Mesenchymal stem cell (in vitro differentiated cells and primary cell): ENCODE measurements at regions not wholly inside any gene's neighbourhood (a gene's known extent, or its start where the extent isn't known, plus 50 kb on each side); places are given as distances from the start of the nearest gene placed in this dataset.

Experiments used
- DNase-seq: peaks from one replicate; pipeline ENCODE4 v3.0.0-alpha.2; 2013
- H2AFZ ChIP-seq: one replicate; pipeline ENCODE4 v1.6.1; 2013; ENCODE audit warnings: low read depth, mild to moderate bottlenecking, control low read depth, inconsistent platforms, low read length, moderate library complexity
- H2AK5ac ChIP-seq: 2 replicates; pipeline ENCODE4 v1.6.1; 2013; ENCODE audit warnings: low read length, moderate library complexity, mild to moderate bottlenecking, inconsistent platforms; ENCODE audit not compliant: severe bottlenecking
- H2BK120ac ChIP-seq: one replicate; pipeline ENCODE4 v1.6.1; 2013; ENCODE audit warnings: low read depth, mild to moderate bottlenecking, inconsistent platforms, low read length, moderate library complexity
- H2BK12ac ChIP-seq, 2 experiments: one replicate each; pipeline ENCODE4 v1.6.1; 2013; ENCODE audit warnings: inconsistent platforms in 2 of 2, low read length in 2 of 2, mild to moderate bottlenecking in 2 of 2, moderate library complexity in 2 of 2, control low read depth in 1 of 2
- H2BK15ac ChIP-seq: one replicate; pipeline ENCODE4 v1.6.1; 2013; ENCODE audit warnings: mild to moderate bottlenecking, low read depth, inconsistent platforms; ENCODE audit not compliant: poor library complexity, severe bottlenecking
- H2BK5ac ChIP-seq: 2 replicates; pipeline ENCODE4 v1.6.1; 2013; ENCODE audit warnings: low read depth, mild to moderate bottlenecking, low read length, control low read depth, inconsistent platforms; ENCODE audit not compliant: poor library complexity, severe bottlenecking
- H3K14ac ChIP-seq, 2 experiments: one replicate each; pipeline ENCODE4 v1.6.1; 2013; ENCODE audit warnings: inconsistent platforms in 2 of 2, low read length in 2 of 2, control low read depth in 1 of 2, mild to moderate bottlenecking in 1 of 2, moderate library complexity in 1 of 2
- H3K18ac ChIP-seq, 2 experiments: one replicate each; pipeline ENCODE4 v1.6.1; 2013; ENCODE audit warnings: inconsistent platforms in 2 of 2, low read length in 2 of 2, control low read depth in 1 of 2, low read depth in 1 of 2, mild to moderate bottlenecking in 1 of 2
- H3K23ac ChIP-seq, 2 experiments: one replicate each; pipeline ENCODE4 v1.6.1; 2013; ENCODE audit warnings: inconsistent platforms in 2 of 2, low read length in 2 of 2, mild to moderate bottlenecking in 2 of 2, moderate library complexity in 2 of 2, control low read depth in 1 of 2
- H3K27ac ChIP-seq: 2 replicates; pipeline ENCODE4 v1.5.1; 2013; ENCODE audit warnings: mild to moderate bottlenecking, moderate library complexity, low read length, control low read depth, inconsistent platforms; ENCODE audit not compliant: poor library complexity, severe bottlenecking
- H3K27me3 ChIP-seq, 2 experiments: 2 replicates each; pipeline versions ENCODE4 v1.6.1 to v1.7.0; 2013; ENCODE audit warnings: low read length in 2 of 2, mild to moderate bottlenecking in 2 of 2, moderate library complexity in 2 of 2, control low read depth in 1 of 2, inconsistent platforms in 1 of 2; ENCODE audit not compliant: control insufficient read depth in 1 of 2, insufficient read depth in 1 of 2
- H3K36me3 ChIP-seq, 2 experiments: 2 replicates each; pipeline versions ENCODE4 v1.6.1 to v1.7.0; 2013; ENCODE audit warnings: low read length in 2 of 2, control low read depth in 1 of 2, inconsistent platforms in 1 of 2, low read depth in 1 of 2, mild to moderate bottlenecking in 1 of 2; ENCODE audit not compliant: insufficient read depth in 2 of 2, control insufficient read depth in 1 of 2
- H3K4ac ChIP-seq, 2 experiments: one replicate each; pipeline ENCODE4 v1.6.1; 2013; ENCODE audit warnings: inconsistent platforms in 2 of 2, low read length in 2 of 2, mild to moderate bottlenecking in 2 of 2, moderate library complexity in 2 of 2, control low read depth in 1 of 2, low read depth in 1 of 2
- H3K4me1 ChIP-seq: 2 replicates; pipeline ENCODE4 v1.6.1; 2013; ENCODE audit warnings: low read depth, low read length, control low read depth; ENCODE audit not compliant: control insufficient read depth, insufficient read depth
- H3K4me2 ChIP-seq: 2 replicates; pipeline ENCODE4 v1.6.1; 2013; ENCODE audit warnings: low read length, mild to moderate bottlenecking, inconsistent platforms; ENCODE audit not compliant: poor library complexity, severe bottlenecking
- H3K4me3 ChIP-seq, 2 experiments: 2 replicates each; pipeline versions ENCODE4 v1.5.1 to v1.7.0; 2013; ENCODE audit warnings: low read length in 2 of 2, mild to moderate bottlenecking in 2 of 2, control low read depth in 1 of 2, low read depth in 1 of 2; ENCODE audit not compliant: insufficient read depth in 1 of 2
- H3K79me1 ChIP-seq: replicated peaks from 2 replicates; pipeline ENCODE4 v1.6.1; 2013; ENCODE audit warnings: mild to moderate bottlenecking, control low read depth, low read length, inconsistent platforms; ENCODE audit not compliant: poor library complexity, severe bottlenecking
- H3K9ac ChIP-seq: 2 replicates; pipeline ENCODE4 v1.7.0; 2013; ENCODE audit warnings: mild to moderate bottlenecking, low read length, moderate library complexity
- H3K9me3 ChIP-seq: 2 replicates; pipeline ENCODE4 v1.7.0; 2013; ENCODE audit warnings: mild to moderate bottlenecking, low read length; ENCODE audit not compliant: control insufficient read depth
- H4K8ac ChIP-seq: one replicate; pipeline ENCODE4 v1.6.1; 2013; ENCODE audit warnings: inconsistent platforms, mild to moderate bottlenecking, low read length, moderate library complexity
- H4K91ac ChIP-seq: one replicate; pipeline ENCODE4 v1.6.1; 2013; ENCODE audit warnings: mild to moderate bottlenecking, low read length, inconsistent platforms
- WGBS: methylation state at CpG from one replicate; pipeline ENCODE4 v1.1.7; 2013; ENCODE audit warnings: mixed read lengths; 5-methylcytosine and 5-hydroxymethylcytosine counted together

GRCh38 chr12:126087692-126088091 lies 1022.5 kb downstream of the AACS start:
- no peak overlapping the region for H3K18ac ChIP-seq
- no peak overlapping the region for H2BK12ac ChIP-seq
- no peak overlapping the region for H2BK120ac ChIP-seq
- no peak overlapping the region for H2AFZ ChIP-seq
- H4K91ac ChIP-seq: no peak overlapping the region
- DNase-seq: no peak
- no peaks in the 10 kb centered on the region for H3K4me1 ChIP-seq
- no peak overlapping the region for H2BK15ac ChIP-seq
- no peak overlapping the region for H2BK5ac ChIP-seq
- H3K4me3 ChIP-seq: no peak overlapping the region
- no peak overlapping the region for H4K8ac ChIP-seq
- H3K36me3 ChIP-seq: no peaks in the 10 kb centered on the region
- H3K9me3 ChIP-seq: peaks cover 6% of the 10 kb centered on the region
- no peak overlapping the region for H3K4ac ChIP-seq
- H2AK5ac ChIP-seq: no peak overlapping the region
- H3K23ac ChIP-seq: no peak overlapping the region
- no peaks in the 10 kb centered on the region for H3K79me1 ChIP-seq
- no peak overlapping the region for H3K27ac ChIP-seq
- no peaks in the 10 kb centered on the region for H3K27me3 ChIP-seq
- WGBS: 52% methylated on average over 3 of the region's 3 CpGs
- H3K14ac ChIP-seq: no peak overlapping the region
- no peak overlapping the region for H3K4me2 ChIP-seq
- no peak overlapping the region for H3K9ac ChIP-seq

GRCh38 chr12:126093908-126094307 lies 1028.7 kb downstream of the AACS start:
- Histone ChIP-seq H2AK5ac (no peak overlapping the region), H3K18ac (no peak overlapping the region), H2BK12ac (no peak overlapping the region), H3K4ac (no peak overlapping the region), H3K27me3 (no peaks in the 10 kb centered on the region), H2AFZ (no peak overlapping the region), H2BK5ac (no peak overlapping the region), H3K14ac (no peak overlapping the region), H3K9me3 (peaks cover 7% of the 10 kb centered on the region), H2BK15ac (no peak overlapping the region), H3K36me3 (no peaks in the 10 kb centered on the region), H3K9ac (no peak overlapping the region), H3K27ac (no peak overlapping the region), H3K79me1 (no peaks in the 10 kb centered on the region), H3K23ac (no peak overlapping the region), H3K4me1 (no peaks in the 10 kb centered on the region), H4K91ac (no peak overlapping the region), H2BK120ac (no peak overlapping the region), H3K4me3 (no peak overlapping the region), H4K8ac (no peak overlapping the region), H3K4me2 (no peak overlapping the region)
- no CpG with 5 or more reads among the region's 1 CpG for WGBS
- DNase-seq: no peak

GRCh38 chr12:126095748-126096510 lies 1030.7 kb downstream of the AACS start:
- Histone ChIP-seq H3K9ac (no peak overlapping the region), H2BK5ac (no peak overlapping the region), H2BK120ac (no peak overlapping the region), H2AFZ (no peak overlapping the region), H3K79me1 (no peaks in the 10 kb centered on the region), H3K27ac (no peak overlapping the region), H2BK12ac (no peak overlapping the region), H3K36me3 (no peaks in the 10 kb centered on the region), H3K4me2 (no peak overlapping the region), H3K4ac (no peak overlapping the region), H3K18ac (no peak overlapping the region), H3K9me3 (peaks cover 7% of the 10 kb centered on the region), H3K14ac (no peak overlapping the region), H3K27me3 (no peaks in the 10 kb centered on the region), H3K4me3 (no peak overlapping the region), H2AK5ac (no peak overlapping the region), H3K4me1 (no peaks in the 10 kb centered on the region), H2BK15ac (no peak overlapping the region), H3K23ac (no peak overlapping the region), H4K8ac (no peak overlapping the region), H4K91ac (no peak overlapping the region)
- WGBS: 79% methylated on average over 2 of the region's 3 CpGs
- DNase-seq: no peak

- Histone ChIP-seq H3K27me3 (no peaks in the 10 kb centered on the region), H3K18ac (no peak overlapping the region), H3K4ac (no peak overlapping the region), H2BK12ac (no peak overlapping the region), H2AFZ (no peak overlapping the region), H4K8ac (no peak overlapping the region), H2AK5ac (no peak overlapping the region), H3K36me3 (no peaks in the 10 kb centered on the region), H2BK5ac (no peak overlapping the region), H3K79me1 (no peaks in the 10 kb centered on the region), H4K91ac (no peak overlapping the region), H3K23ac (no peak overlapping the region), H3K14ac (no peak overlapping the region), H2BK15ac (no peak overlapping the region), H3K9ac (no peak overlapping the region), H3K4me2 (no peak overlapping the region), H3K4me3 (no peak overlapping the region), H3K27ac (no peak overlapping the region), H3K4me1 (no peaks in the 10 kb centered on the region), H3K9me3 (peaks cover 4% of the 10 kb centered on the region), H2BK120ac (no peak overlapping the region)
- WGBS: 51% methylated on average over 4 of the region's 4 CpGs
- DNase-seq: no peak
Measured at GRCh38 chr12:126106706-126107105, 1041.5 kb downstream of the AACS start.
